ENCODE measurements at regions not wholly inside any gene's neighbourhood (a gene's known extent, or its start where the extent isn't known, plus 50 kb on each side); places are given as distances from the start of the nearest gene placed in this dataset.

DNA sequence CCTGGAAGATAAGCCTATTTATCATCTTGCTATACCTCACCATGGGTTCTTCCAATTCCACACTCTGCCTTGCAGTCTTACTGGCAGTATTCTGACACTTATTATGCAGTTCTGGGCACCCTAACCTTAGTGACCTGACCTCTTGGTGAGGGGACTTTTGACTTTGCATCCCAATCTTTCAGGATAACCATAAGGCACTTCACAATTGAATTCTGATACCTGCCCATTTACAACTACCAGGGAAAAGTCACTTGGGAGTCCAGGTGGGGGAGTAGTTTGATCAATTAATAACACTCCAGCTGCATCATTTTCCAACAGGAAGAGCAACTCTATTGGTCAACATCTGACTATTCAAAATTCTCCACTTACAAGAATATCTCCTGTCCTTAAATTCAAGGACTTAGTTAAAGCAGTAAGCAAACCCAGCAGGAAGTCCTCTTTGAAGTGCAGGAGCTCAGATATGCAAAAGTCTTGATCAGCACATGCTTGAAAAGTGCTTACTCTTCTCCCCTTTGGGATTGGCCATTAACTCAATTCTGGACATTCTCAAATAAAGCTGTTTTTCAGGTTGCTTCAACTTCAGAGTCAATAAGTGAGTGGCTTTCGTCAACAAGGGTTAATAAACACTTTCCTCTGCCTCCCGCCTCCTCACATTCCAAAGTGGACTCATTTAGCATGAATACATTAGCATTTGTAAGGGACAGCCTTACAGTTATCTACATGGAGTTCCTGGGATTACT, 177.4 kb upstream of the NRIP1 start:
- H3K4me3 ChIP-seq (ENCODE audit: low read depth, low read length): no peak overlapping the region
- TF ChIP-seq, protein P1, sequence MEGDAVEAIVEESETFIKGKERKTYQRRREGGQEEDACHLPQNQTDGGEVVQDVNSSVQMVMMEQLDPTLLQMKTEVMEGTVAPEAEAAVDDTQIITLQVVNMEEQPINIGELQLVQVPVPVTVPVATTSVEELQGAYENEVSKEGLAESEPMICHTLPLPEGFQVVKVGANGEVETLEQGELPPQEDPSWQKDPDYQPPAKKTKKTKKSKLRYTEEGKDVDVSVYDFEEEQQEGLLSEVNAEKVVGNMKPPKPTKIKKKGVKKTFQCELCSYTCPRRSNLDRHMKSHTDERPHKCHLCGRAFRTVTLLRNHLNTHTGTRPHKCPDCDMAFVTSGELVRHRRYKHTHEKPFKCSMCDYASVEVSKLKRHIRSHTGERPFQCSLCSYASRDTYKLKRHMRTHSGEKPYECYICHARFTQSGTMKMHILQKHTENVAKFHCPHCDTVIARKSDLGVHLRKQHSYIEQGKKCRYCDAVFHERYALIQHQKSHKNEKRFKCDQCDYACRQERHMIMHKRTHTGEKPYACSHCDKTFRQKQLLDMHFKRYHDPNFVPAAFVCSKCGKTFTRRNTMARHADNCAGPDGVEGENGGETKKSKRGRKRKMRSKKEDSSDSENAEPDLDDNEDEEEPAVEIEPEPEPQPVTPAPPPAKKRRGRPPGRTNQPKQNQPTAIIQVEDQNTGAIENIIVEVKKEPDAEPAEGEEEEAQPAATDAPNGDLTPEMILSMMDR (IDR thresholded peaks at IDR 0.05; ENCODE audit: low read depth, low read length, missing control alignments): no peak
- DNase-seq (ENCODE audit: low read depth): no peak

DNA sequence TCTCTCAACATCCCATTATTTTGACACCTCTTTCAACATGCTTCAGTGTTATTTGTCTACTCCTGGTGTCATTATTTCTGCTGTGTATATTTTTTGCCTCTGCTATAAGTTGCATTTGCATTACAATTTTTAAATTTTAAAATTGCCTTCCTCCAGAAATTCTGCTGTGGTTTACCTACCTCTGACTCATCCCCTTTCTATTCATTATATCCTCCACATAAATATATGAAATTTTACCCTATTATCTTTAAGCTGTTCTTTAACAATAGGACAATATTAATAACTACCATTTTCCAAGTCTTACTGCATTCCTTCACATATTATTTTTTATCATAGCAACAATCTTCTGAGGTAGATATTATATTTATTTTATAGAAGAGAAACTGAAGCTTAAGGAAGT, 178.1 kb upstream of the NRIP1 start:
- TF ChIP-seq, protein P1 (IDR thresholded peaks at IDR 0.05; ENCODE audit: low read depth, low read length, missing control alignments): no peak
- no peak for DNase-seq (ENCODE audit: low read depth)
- H3K4me3 ChIP-seq (ENCODE audit: low read depth, low read length): no peak overlapping the region

DNA sequence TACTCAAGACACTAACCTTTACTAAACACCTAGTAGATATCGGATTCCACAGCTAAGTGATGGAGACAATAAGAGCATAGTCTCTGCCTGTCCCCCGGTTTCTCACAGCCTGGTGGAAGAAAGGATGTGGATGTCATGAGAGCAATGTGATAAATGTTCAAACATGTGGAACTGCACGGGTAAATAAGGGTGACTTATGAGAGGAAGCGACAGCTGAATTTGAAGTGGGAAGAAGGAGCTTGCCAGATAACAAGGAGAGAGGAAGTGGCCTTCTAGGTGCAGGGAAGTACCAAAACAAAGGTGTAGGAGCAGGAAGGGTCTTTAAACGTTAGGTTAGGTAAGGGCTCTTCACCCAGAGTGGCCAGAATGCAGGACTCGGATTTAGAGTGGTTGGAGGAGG, 178.6 kb upstream of the NRIP1 start:
- no peak overlapping the region for H3K4me3 ChIP-seq (ENCODE audit: low read depth, low read length)
- DNase-seq (ENCODE audit: low read depth): no peak
- TF ChIP-seq, protein P1 (IDR thresholded peaks at IDR 0.05; ENCODE audit: low read depth, low read length, missing control alignments): no peak

DNA sequence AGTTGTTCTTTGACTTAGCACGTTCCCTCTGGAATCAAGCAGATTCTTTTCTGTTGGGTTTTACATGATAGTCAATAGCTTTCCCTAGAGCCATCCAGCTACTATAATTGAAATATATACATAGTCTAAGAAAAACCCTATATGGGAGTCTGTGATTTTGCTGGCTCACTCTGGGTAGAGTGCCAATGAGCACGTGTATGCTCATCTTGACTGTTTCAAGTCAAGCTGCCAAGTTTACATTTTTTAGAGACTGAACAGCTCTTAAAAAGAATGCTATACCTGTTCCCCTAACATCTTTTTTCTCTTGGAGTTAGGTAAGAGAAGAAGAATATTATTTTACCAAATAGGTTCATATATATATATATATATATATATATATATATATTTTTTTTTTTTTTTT, 182.8 kb upstream of the NRIP1 start:
- no peak overlapping the region for H3K4me3 ChIP-seq (ENCODE audit: low read depth, low read length)
- DNase-seq (ENCODE audit: low read depth): no peak
- TF ChIP-seq, protein P1 (IDR thresholded peaks at IDR 0.05; ENCODE audit: low read depth, low read length, missing control alignments): no peak

DNA sequence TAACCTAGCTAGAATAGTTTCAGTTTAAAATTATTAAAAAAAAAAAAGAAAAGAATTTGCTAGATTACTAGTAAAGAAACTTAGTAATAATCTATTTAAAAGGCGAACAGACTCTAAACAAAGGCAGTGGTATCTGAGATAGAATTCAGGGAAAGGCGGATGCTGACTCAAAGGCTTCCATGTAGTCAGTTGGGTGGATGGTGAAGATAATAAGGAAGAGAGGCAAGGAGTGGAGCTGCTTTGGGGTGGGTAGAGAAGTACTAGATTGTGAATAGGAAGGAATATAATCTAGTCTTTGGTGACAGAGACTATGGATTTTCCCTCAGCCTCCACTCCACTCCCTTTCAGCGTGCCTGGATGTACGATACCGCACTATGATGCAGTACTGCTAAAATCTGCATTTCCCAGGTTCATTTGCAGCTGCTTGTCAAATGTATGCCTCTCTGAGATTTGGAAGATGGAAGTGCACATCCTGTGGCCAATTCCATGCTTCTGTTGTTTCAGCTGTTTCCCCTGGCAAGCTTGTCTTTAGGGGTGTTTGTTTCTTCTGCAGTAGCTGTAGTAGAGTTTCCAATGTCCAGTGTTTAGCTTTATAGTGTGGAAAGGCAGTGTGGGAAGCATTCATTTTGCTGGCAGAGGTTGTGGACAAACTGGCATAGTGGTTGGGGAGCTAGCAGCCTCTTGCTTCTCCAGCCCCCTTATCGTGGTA, 184.6 kb upstream of the NRIP1 start:
- no peak for DNase-seq (ENCODE audit: low read depth)
- TF ChIP-seq, protein P1 (IDR thresholded peaks at IDR 0.05; ENCODE audit: low read depth, low read length, missing control alignments): no peak
- H3K4me3 ChIP-seq (ENCODE audit: low read depth, low read length): no peak overlapping the region

DNA sequence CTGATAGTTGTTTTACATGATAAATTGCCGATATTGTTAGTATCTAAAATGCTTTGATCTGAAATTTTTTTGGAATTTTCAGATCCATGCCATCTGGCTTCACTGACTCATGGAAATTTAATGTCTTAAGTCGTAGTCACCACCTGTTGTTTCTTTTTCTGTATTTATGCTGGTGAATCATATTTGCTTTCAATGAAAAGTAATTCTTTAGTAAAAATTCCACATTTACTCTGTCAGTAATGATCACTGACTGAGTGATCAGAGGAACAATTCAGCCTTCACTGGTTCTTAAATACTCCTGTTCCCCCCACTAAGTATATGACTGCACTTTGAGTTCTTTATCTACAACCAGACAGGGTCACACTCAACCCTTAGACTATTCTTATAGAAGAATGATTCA, 185.6 kb upstream of the NRIP1 start:
- no peak overlapping the region for H3K4me3 ChIP-seq (ENCODE audit: low read depth, low read length)
- no peak for DNase-seq (ENCODE audit: low read depth)
- TF ChIP-seq, protein P1 (IDR thresholded peaks at IDR 0.05; ENCODE audit: low read depth, low read length, missing control alignments): no peak
